SK-N-MC (cell line): ENCODE measurements at regions not wholly inside any gene's neighbourhood (a gene's known extent, or its start where the extent isn't known, plus 50 kb on each side); places are given as distances from the start of the nearest gene placed in this dataset.

Source experiments
- EZH2 ChIP-seq: fragments of 200-600 bp; sonication (generic); IDR thresholded peaks from one replicate; pipeline ENCODE4 v1.6.1; 2017; ENCODE audit warnings: antibody characterized with exemption
- FOXP2 ChIP-seq: optimal IDR thresholded peaks from 2 replicates; pipeline ENCODE3; 2011; ENCODE audit warnings: mild to moderate bottlenecking, moderate library complexity; ENCODE audit not compliant: insufficient read depth; ENCODE audit errors: extremely low read length, control extremely low read depth
- POLR2AphosphoS5 ChIP-seq: IDR thresholded peaks from 2 replicates; pipeline ENCODE4 v1.6.1; 2012; ENCODE audit warnings: mild to moderate bottlenecking, low read depth, low read length, borderline replicate concordance

DNA sequence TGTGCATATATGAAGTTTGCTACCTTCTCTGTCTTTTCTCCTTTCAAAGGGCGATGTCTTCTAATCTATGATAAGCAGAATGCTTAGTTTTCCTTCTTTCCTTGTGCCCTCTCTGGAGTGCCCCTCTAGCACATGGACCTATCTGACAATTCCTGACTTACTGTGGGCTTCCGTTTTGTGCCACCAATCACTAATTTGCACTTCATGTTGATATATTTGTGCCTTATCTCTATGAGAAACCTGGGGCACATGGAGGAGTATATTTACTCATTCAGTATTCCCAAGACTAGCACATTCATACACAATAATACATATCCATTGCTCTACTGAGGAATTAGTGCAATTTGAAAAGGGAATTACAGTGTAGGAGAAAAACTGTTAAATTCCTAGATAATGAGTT is 197.7 kb downstream of the CTH start:
- TF ChIP-seq EZH2: no peak
- no peak for TF ChIP-seq POLR2AphosphoS5
- no peak for TF ChIP-seq FOXP2
